ENCODE measurements at regions not wholly inside any gene's neighbourhood (a gene's known extent, or its start where the extent isn't known, plus 50 kb on each side); places are given as distances from the start of the nearest gene placed in this dataset.

DNA sequence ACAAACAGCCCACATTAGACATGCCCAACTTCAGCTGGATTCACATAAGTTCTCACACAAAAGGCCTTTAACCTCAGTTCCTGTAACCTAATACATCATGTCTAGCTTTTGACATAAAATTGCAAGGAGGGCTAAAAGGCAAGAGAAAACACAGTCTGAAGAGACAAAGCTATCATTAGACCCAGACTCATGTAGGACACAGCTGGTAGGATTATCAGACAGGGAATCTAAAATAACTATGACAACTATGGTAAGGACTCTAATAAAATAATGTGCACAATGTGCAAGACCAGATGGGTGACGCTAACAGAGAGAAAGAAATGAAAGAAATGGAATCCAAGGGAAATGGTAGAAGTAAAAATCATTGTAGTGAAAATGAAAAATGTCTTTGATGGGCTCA lies 643.2 kb upstream of the RAB6C start:
- TF ChIP-seq, protein P1, sequence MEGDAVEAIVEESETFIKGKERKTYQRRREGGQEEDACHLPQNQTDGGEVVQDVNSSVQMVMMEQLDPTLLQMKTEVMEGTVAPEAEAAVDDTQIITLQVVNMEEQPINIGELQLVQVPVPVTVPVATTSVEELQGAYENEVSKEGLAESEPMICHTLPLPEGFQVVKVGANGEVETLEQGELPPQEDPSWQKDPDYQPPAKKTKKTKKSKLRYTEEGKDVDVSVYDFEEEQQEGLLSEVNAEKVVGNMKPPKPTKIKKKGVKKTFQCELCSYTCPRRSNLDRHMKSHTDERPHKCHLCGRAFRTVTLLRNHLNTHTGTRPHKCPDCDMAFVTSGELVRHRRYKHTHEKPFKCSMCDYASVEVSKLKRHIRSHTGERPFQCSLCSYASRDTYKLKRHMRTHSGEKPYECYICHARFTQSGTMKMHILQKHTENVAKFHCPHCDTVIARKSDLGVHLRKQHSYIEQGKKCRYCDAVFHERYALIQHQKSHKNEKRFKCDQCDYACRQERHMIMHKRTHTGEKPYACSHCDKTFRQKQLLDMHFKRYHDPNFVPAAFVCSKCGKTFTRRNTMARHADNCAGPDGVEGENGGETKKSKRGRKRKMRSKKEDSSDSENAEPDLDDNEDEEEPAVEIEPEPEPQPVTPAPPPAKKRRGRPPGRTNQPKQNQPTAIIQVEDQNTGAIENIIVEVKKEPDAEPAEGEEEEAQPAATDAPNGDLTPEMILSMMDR (IDR thresholded peaks at IDR 0.05; ENCODE audit: low read depth, low read length) = no peak
- in situ Hi-C loops (cut with HindIII; ENCODE audit: low sequenced_read_pairs) = no loop called here
- DNase-seq (ENCODE audit: low read depth, low spot score) = no peak
- no peak overlapping the region for H3K4me3 ChIP-seq (ENCODE audit: low read depth, low read length)

DNA sequence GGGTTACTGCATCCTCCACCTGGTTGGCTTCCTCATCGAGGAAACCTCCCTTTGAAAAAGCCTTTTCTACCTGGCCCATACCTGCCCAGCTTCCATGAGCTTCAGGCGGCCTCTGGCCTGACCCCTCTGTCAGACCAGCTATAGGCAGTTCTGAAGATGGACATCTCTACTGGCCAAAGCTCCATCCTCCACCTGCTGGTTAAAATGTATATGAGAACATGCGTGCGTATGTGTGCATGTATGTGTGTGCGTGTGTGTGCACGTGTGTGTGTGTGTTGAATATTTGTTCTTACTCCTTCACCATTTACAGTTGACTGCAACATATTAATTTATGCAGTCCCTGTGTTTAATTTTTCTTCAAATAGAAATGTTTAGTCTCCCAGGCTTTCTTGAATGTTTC lies 642.4 kb upstream of the RAB6C start:
- TF ChIP-seq, protein P1 (IDR thresholded peaks at IDR 0.05; ENCODE audit: low read depth, low read length) = no peak
- in situ Hi-C loops (cut with HindIII; ENCODE audit: low sequenced_read_pairs) = no loop called here
- H3K4me3 ChIP-seq (ENCODE audit: low read depth, low read length) = no peak overlapping the region
- no peak for DNase-seq (ENCODE audit: low read depth, low spot score)

DNA sequence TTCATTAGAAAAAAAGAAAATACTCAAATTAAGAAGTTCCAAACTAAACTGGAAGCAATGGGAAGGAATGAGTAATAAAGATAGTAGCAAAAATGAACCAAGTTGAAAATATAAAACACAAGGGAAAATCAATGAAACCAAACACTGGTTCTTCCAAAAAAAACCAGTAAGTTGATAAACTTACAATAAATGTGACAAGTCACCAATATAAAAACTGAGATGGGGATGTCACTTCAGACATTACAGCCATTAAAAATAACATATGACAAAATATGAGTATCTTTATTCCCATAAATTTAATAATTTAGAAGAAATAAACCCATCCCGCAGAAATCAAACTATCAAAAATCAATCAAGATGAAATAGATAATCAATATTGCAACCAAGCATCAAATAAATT lies 633.9 kb upstream of the RAB6C start:
- H3K4me3 ChIP-seq (ENCODE audit: low read depth, low read length) = no peak overlapping the region
- TF ChIP-seq, protein P1 (IDR thresholded peaks at IDR 0.05; ENCODE audit: low read depth, low read length) = no peak
- in situ Hi-C loops (cut with HindIII; ENCODE audit: low sequenced_read_pairs) = no loop called here
- no peak for DNase-seq (ENCODE audit: low read depth, low spot score)

DNA sequence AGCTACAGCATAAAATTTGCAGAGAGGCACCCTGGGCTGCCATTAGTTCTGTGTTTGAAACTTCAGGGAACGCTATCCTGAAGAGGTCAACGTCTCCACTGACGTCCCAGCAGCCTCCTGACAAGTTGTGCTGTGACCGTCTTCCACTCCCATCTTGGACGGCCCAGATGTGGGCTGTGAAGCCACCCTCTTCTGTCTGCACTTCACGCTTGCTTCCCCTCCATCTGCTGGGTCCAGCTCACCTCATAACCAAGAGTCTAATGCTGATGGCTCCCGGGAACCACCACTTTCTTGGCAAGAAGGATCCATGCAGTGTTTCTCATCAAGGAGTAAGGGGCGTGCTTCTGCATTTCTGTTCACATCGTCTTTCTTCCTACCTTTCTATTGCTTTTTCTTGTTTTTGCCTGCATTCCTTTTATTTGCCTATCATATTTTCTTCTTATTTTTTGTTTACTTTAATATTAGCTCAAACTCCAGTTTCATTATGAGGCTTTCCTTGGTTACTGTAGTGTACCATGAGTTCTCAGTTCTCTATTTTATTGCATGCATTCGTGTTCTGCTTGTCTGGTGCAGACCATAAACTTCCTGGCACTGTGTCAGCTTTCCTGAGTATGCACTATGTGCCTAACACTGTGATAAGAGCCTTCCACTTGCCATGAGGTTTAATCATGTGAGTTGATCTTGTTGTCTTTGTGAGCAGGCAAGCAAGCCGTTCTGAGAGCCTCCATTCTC lies 631.8 kb upstream of the RAB6C start:
- in situ Hi-C loops (cut with HindIII; ENCODE audit: low sequenced_read_pairs) = no loop called here
- no peak overlapping the region for H3K4me3 ChIP-seq (ENCODE audit: low read depth, low read length)
- TF ChIP-seq, protein P1 (IDR thresholded peaks at IDR 0.05; ENCODE audit: low read depth, low read length) = no peak
- no peak for DNase-seq (ENCODE audit: low read depth, low spot score)

DNA sequence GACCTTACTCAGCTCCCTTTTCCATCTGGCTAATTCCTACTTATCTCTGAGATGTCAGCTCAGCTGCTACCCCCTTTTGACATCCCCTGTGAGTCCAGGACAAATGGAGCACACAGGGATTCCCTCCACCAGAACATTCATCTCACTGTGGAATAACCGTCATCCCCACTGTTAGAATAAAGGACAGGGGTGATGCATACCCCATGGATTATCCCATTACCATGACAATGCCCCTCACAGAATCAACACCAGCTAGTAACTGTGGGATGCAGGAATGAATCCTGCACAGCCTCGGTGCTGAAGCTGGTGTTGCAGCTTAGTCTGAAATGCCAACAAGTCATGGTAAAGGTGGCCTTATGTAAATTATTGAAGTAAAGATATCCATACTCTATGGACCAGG lies 624.8 kb upstream of the RAB6C start:
- no peak overlapping the region for H3K4me3 ChIP-seq (ENCODE audit: low read depth, low read length)
- in situ Hi-C loops (cut with HindIII; ENCODE audit: low sequenced_read_pairs) = no loop called here
- TF ChIP-seq, protein P1 (IDR thresholded peaks at IDR 0.05; ENCODE audit: low read depth, low read length) = no peak
- no peak for DNase-seq (ENCODE audit: low read depth, low spot score)

DNA sequence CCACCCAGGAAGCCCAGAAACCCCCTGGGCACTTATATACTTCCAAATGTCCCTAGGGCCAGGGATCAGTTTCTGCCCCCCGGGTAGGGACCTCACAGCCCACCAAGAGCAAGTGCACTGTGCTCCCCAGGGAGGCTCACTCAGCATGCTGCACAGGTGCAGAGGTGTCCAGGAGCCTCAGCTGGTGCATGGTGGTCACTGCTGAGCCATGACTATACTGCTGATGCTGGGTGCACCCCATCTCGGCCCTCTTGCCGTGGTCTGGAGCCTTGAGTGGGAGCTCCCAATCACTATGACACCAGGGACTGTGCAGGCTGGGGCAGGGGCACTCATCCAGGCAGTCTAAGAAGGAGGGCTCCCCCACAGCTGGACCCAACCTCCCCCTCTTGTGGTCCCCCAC lies 617.8 kb upstream of the RAB6C start:
- in situ Hi-C loops (cut with HindIII; ENCODE audit: low sequenced_read_pairs) = no loop called here
- H3K4me3 ChIP-seq (ENCODE audit: low read depth, low read length) = no peak overlapping the region
- DNase-seq (ENCODE audit: low read depth, low spot score) = no peak
- TF ChIP-seq, protein P1 (IDR thresholded peaks at IDR 0.05; ENCODE audit: low read depth, low read length) = no peak
